Smooth muscle cell (in vitro differentiated cells): ENCODE measurements at regions not wholly inside any gene's neighbourhood (a gene's known extent, or its start where the extent isn't known, plus 50 kb on each side); places are given as distances from the start of the nearest gene placed in this dataset.
"Not testable (repeated sequence)": the region's sequence is repeated elsewhere in the genome, so short reads cannot be mapped to it uniquely, and the experiment has no call there.

ENCODE experiments used
- DNase-seq: peaks from one replicate; lab custom pipeline; 2025; ENCODE audit not compliant: unreplicated experiment; lab: John Stamatoyannopoulos, UW
- H2AFZ ChIP-seq: fragments of 200-600 bp; sonication (generic); 2 replicates; pipeline ENCODE4 v1.6.0; 2016; ENCODE audit warnings: antibody characterized with exemption, low read depth, mild to moderate bottlenecking
- H3F3A ChIP-seq: fragments of 200-600 bp; sonication (generic); 2 replicates; pipeline ENCODE4 v1.6.0; 2017; ENCODE audit warnings: antibody characterized with exemption, low read depth
- H3K27ac ChIP-seq: fragments of 200-600 bp; sonication (generic); 2 replicates; pipeline ENCODE4 v1.5.1; 2016; ENCODE audit warnings: low read depth, mild to moderate bottlenecking
- H3K27me3 ChIP-seq: fragments of 200-600 bp; sonication (generic); 2 replicates; pipeline ENCODE4 v1.6.1; 2016; ENCODE audit warnings: low read depth, mild to moderate bottlenecking
- H3K36me3 ChIP-seq: fragments of 200-600 bp; sonication (generic); 2 replicates; pipeline ENCODE4 v1.5.1; 2016; ENCODE audit warnings: low read depth
- H3K4me1 ChIP-seq: fragments of 200-600 bp; sonication (generic); 2 replicates; pipeline ENCODE4 v1.5.1; 2016; ENCODE audit warnings: low read depth
- H3K4me2 ChIP-seq: fragments of 200-600 bp; sonication (generic); 2 replicates; pipeline ENCODE4 v1.6.0; 2016; ENCODE audit warnings: mild to moderate bottlenecking
- H3K4me3 ChIP-seq: fragments of 200-600 bp; sonication (generic); 2 replicates; pipeline ENCODE4 v1.5.1; 2016; ENCODE audit warnings: mild to moderate bottlenecking
- H3K79me2 ChIP-seq: fragments of 200-600 bp; sonication (generic); 2 replicates; pipeline ENCODE4 v1.6.0; 2016; ENCODE audit warnings: low read depth, mild to moderate bottlenecking
- H3K9ac ChIP-seq: fragments of 200-600 bp; sonication (generic); 2 replicates; pipeline ENCODE4 v1.6.0; 2016; ENCODE audit warnings: low read depth
- H3K9me3 ChIP-seq: fragments of 200-600 bp; sonication (generic); replicated peaks from 2 replicates; pipeline ENCODE4 v1.5.1; 2016; ENCODE audit warnings: low read depth
- H4K20me1 ChIP-seq: fragments of 200-600 bp; sonication (generic); 2 replicates; pipeline ENCODE4 v1.6.0; 2016; ENCODE audit warnings: low read depth
- CTCF ChIP-seq: fragments of 200-600 bp; sonication (generic); IDR thresholded peaks from 2 replicates; pipeline ENCODE4 v1.5.1; 2017; ENCODE audit warnings: borderline replicate concordance, mild to moderate bottlenecking, antibody characterized with exemption; ENCODE audit not compliant: insufficient read depth, poor library complexity, severe bottlenecking
- WGBS: methylation state at CpG from one replicate; pipeline ENCODE4 v1.1.7; 2016; ENCODE audit warnings: low lambda C conversion rate; 5-methylcytosine and 5-hydroxymethylcytosine counted together

- no peaks in the 10 kb centered on the region for H3K79me2 ChIP-seq
- H3K36me3 ChIP-seq = no peaks in the 10 kb centered on the region
- DNase-seq = no peak
- no peak overlapping the region for H3K4me2 ChIP-seq
- H3K4me1 ChIP-seq = no peaks in the 10 kb centered on the region
- no peak overlapping the region for H3K27ac ChIP-seq
- no peak overlapping the region for H2AFZ ChIP-seq
- H3F3A ChIP-seq = no peaks in the 10 kb centered on the region
- H3K9ac ChIP-seq = no peak overlapping the region
- H3K9me3 ChIP-seq = no peaks in the 10 kb centered on the region
- H3K4me3 ChIP-seq = no peak overlapping the region
- TF ChIP-seq CTCF = no peak
- WGBS = 95% methylated on average over 2 of the region's 2 CpGs
- H4K20me1 ChIP-seq = no peaks in the 10 kb centered on the region
- no peaks in the 10 kb centered on the region for H3K27me3 ChIP-seq
These were observed 240.8 kb downstream of the HS3ST3B1 start for GRCh38 chr17:14541714-14542113.

GRCh38 chr17:14539801-14540200 lies 238.9 kb downstream of the HS3ST3B1 start:
- Histone ChIP-seq H2AFZ (no peak overlapping the region), H3K4me3 (no peak overlapping the region), H3K9me3 (no peaks in the 10 kb centered on the region), H3K4me2 (no peak overlapping the region), H3K27ac (no peak overlapping the region), H3K27me3 (no peaks in the 10 kb centered on the region), H3K36me3 (no peaks in the 10 kb centered on the region), H3K4me1 (no peaks in the 10 kb centered on the region), H3F3A (no peaks in the 10 kb centered on the region), H3K9ac (no peak overlapping the region), H3K79me2 (no peaks in the 10 kb centered on the region), H4K20me1 (no peaks in the 10 kb centered on the region)
- 94% methylated on average over 6 of the region's 6 CpGs for WGBS
- TF ChIP-seq CTCF = no peak
- no peak for DNase-seq

GRCh38 chr17:14532242-14532641 lies 231.4 kb downstream of the HS3ST3B1 start:
- H3K79me2 ChIP-seq, H3K4me1 ChIP-seq, H3F3A ChIP-seq, H3K27ac ChIP-seq, DNase-seq, H3K9ac ChIP-seq, H3K4me3 ChIP-seq, H3K36me3 ChIP-seq, H3K9me3 ChIP-seq, H2AFZ ChIP-seq, H4K20me1 ChIP-seq, H3K27me3 ChIP-seq, H3K4me2 ChIP-seq: not testable (repeated sequence)
- 92% methylated on average over 3 of the region's 3 CpGs for WGBS

- Histone ChIP-seq H3K27me3 (no peaks in the 10 kb centered on the region), H3K9me3 (no peaks in the 10 kb centered on the region), H3K79me2 (no peaks in the 10 kb centered on the region), H3K36me3 (no peaks in the 10 kb centered on the region), H3K4me3 (no peak overlapping the region), H4K20me1 (no peaks in the 10 kb centered on the region), H3K4me2 (no peak overlapping the region), H3K9ac (no peak overlapping the region), H3K27ac (no peak overlapping the region), H3F3A (no peaks in the 10 kb centered on the region), H2AFZ (no peak overlapping the region), H3K4me1 (peaks cover 11% of the 10 kb centered on the region)
- WGBS = 67% methylated on average over 5 of the region's 5 CpGs
- no peak for DNase-seq
- TF ChIP-seq CTCF = no peak
These were observed 224.9 kb downstream of the HS3ST3B1 start for GRCh38 chr17:14525551-14526455.
